Posterior vena cava (tissue), 2 donors: ENCODE measurements at regions not wholly inside any gene's neighbourhood (a gene's known extent, or its start where the extent isn't known, plus 50 kb on each side); places are given as distances from the start of the nearest gene placed in this dataset.
"Not testable (repeated sequence)": the region's sequence is repeated elsewhere in the genome, so short reads cannot be mapped to it uniquely, and the experiment has no call there.

Experiments
- DNase-seq: peaks from one replicate; pipeline ENCODE4 v3.0.0-alpha.2; 2020; ENCODE audit warnings: low spot score
- intact Hi-C, 2 donors: fragments of 100-400 bp; cut with DNase I; formaldehyde crosslinking; loops; one replicate each; pipeline versions ENCODE4 v1.14.1 to v1.14.2; 2022 to 2023
- donor health status: DM: yes; HTN: yes; CAD: no.
- donor health status: DM: yes; HTN: yes; CAD: no.

- DNase-seq, intact Hi-C loops: not testable (repeated sequence)
These were observed 267.0 kb upstream of the KITLG start for GRCh38 chr12:88847246-88847645.

GRCh38 chr12:88844426-88844825, 264.2 kb upstream of the KITLG start:
- no peak for DNase-seq
- intact Hi-C loops = no loop called here

GRCh38 chr12:88842314-88842713, 262.0 kb upstream of the KITLG start:
- intact Hi-C loops = no loop called here
- no peak for DNase-seq

GRCh38 chr12:88839486-88839885, 259.2 kb upstream of the KITLG start:
- intact Hi-C loops = no loop called here
- no peak for DNase-seq

- no peak for DNase-seq
- intact Hi-C loops = no loop called here
These were observed 255.9 kb upstream of the KITLG start for GRCh38 chr12:88836156-88836555.

GRCh38 chr12:88834226-88834625, 254.0 kb upstream of the KITLG start:
- no peak for DNase-seq
- intact Hi-C loops = no loop called here

- no peak for DNase-seq
- intact Hi-C loops = no loop called here
These were observed 253.4 kb upstream of the KITLG start for GRCh38 chr12:88833641-88834116.

- intact Hi-C loops, DNase-seq: not testable (repeated sequence)
These were observed 248.3 kb upstream of the KITLG start for GRCh38 chr12:88828537-88828936.

GRCh38 chr12:88820012-88820411, 239.7 kb upstream of the KITLG start:
- no peak for DNase-seq
- intact Hi-C loops = no loop called here

GRCh38 chr12:88816201-88816600, 235.9 kb upstream of the KITLG start:
- intact Hi-C loops = loop anchor here in 1 of 2 donors (10.0 kb wide), 1 partner anchor 1309 kb away; no protein-coding TSS in a partner anchor
- no peak for DNase-seq

- no peak for DNase-seq
These were observed 234.5 kb upstream of the KITLG start for GRCh38 chr12:88814779-88815178.

GRCh38 chr12:88812610-88813009, 232.3 kb upstream of the KITLG start:
- intact Hi-C loops = loop anchor here in 1 of 2 donors (10.0 kb wide), 1 partner anchor 1312 kb away; no protein-coding TSS in a partner anchor
- no peak for DNase-seq

More at GRCh38 chr12:88814779-88815178, 234.5 kb upstream of the KITLG start:
- intact Hi-C loops = loop anchor here in 1 of 2 donors (10.0 kb wide), 1 partner anchor 1310 kb away; no protein-coding TSS in a partner anchor

GRCh38 chr12:88810806-88811205, 230.5 kb upstream of the KITLG start:
- DNase-seq = no peak
- intact Hi-C loops = loop anchor here in 1 of 2 donors (10.0 kb wide), 1 partner anchor 1314 kb away; no protein-coding TSS in a partner anchor

GRCh38 chr12:88809841-88810240, 229.6 kb upstream of the KITLG start:
- intact Hi-C loops = loop anchor here in 1 of 2 donors (10.0 kb wide), 1 partner anchor 1315 kb away; no protein-coding TSS in a partner anchor
- DNase-seq = not testable (repeated sequence)

- DNase-seq = no peak
- intact Hi-C loops = no loop called here
These were observed 225.4 kb upstream of the KITLG start for GRCh38 chr12:88805692-88806091.

GRCh38 chr12:88805286-88805685, 225.0 kb upstream of the KITLG start:
- intact Hi-C loops = no loop called here
- DNase-seq = no peak

GRCh38 chr12:88802096-88802706, 221.9 kb upstream of the KITLG start:
- DNase-seq = no peak
- intact Hi-C loops = no loop called here

GRCh38 chr12:88801227-88802095, 221.2 kb upstream of the KITLG start:
- DNase-seq = no peak
- intact Hi-C loops = no loop called here

GRCh38 chr12:88793096-88793495, 212.8 kb upstream of the KITLG start:
- intact Hi-C loops = no loop called here
- DNase-seq = no peak

GRCh38 chr12:88790231-88790630, 210.0 kb upstream of the KITLG start:
- intact Hi-C loops = no loop called here
- DNase-seq = no peak
